Pancreas (tissue), 10 donors: ENCODE measurements at regions not wholly inside any gene's neighbourhood (a gene's known extent, or its start where the extent isn't known, plus 50 kb on each side); places are given as distances from the start of the nearest gene placed in this dataset.
A peak's percentile ranks its signal among the peaks of the same experiment; 100 is the strongest.

Experiments
- ATAC-seq, 4 donors: fragments of 200-7000 bp; cut with Tn5 transposase; one replicate each; pipeline versions ENCODE4 v1.8.0 to v1.9.1; 2020; ENCODE audit warnings: mild to moderate bottlenecking in 4 of 4, moderate library complexity in 4 of 4
- DNase-seq, 6 donors: peaks; one replicate each; pipeline ENCODE4 v3.0.0-alpha.2; 2020
- FAIRE-seq: peaks from 2 replicates; lab custom pipeline; 2012; peaks lifted over from hg19 to GRCh38; lab: Jason Lieb, UNC
- H3K27ac ChIP-seq, 4 donors: fragments of 200-600 bp; sonication (generic); 1 replicate in 3 of 4; 2 replicates in 1 of 4; pipeline versions ENCODE4 v1.5.0 to v1.8.0; 2020
- H3K27me3 ChIP-seq, 4 donors: fragments of 200-600 bp; one replicate each; pipeline ENCODE4 v1.8.0; 2021
- H3K36me3 ChIP-seq, 3 donors: fragments of 200-600 bp; sonication (generic) in 1 of 3; one replicate each; pipeline versions ENCODE4 v1.5.0 to v1.8.0; 2020 to 2021
- H3K4me1 ChIP-seq, 3 donors: fragments of 200-600 bp; one replicate each; pipeline ENCODE4 v1.8.0; 2021
- H3K4me3 ChIP-seq, 4 donors: fragments of 200-600 bp; sonication (generic) in 2 of 4; one replicate each; pipeline versions ENCODE4 v1.5.0 to v1.8.0; 2020 to 2021
- H3K9me3 ChIP-seq, 4 donors: fragments of 200-600 bp; one replicate each; pipeline ENCODE4 v1.8.0; 2021
- WGBS, 2 donors: extraction: QIAGEN DNeasy Blood & Tissue Kit; methylation state at CpG; one replicate each; pipeline ENCODE4 v1.1.7; 2013; 5-methylcytosine and 5-hydroxymethylcytosine counted together
- intact Hi-C, 3 donors: fragments of 100-400 bp; cut with DNase I; formaldehyde crosslinking; loops; one replicate each; pipeline versions ENCODE4 v1.11.1 to v1.14.2; 2022
- TF ChIP-seq, protein P1 (sequence below), 4 donors: fragments of 200-600 bp; sonication (generic) in 3 of 4; IDR thresholded peaks; one replicate each; pipeline versions ENCODE4 v1.5.0 to v1.8.0; 2021; ENCODE audit warnings: antibody characterized with exemption in 4 of 4
- donor health status: healthy with polysubstance abuse.
- donor health status: DM: no; HTN: no; CAD: no; lungs with moderate emphysema.
- donor health status: DM: no; HTN: no; CAD: no.
- donor health status: control.
- donor health status: control.
- donor health status: Bipolar disorder and iron deficiency.
- donor health status: DM: yes; HTN: yes; CAD: no.
- donor health status: DM: no; HTN: no; CAD: no.
- donor health status: DM: no; HTN: no; CAD: no.
- donor health status: DM: yes; HTN: yes; CAD: no.

DNA sequence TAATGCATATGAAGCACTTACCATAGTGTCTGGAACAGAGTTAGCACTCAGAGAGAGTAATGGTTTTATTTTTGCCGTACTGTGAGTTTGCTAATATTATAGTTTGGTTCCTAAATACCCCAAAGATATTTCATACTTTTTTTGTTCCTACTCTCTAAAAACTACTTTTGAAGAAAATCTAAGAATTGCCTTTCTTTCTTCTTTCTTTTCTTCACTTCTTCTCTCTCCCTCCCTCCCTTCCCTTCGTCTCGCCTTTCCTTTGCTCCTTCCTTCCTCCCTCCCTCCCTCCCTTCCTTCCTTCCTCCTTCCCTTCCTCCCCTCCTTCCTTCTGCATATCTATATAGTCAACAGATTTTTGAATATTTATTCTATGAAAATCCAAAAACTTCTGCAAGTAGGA lies 351.7 kb upstream of the RSPO3 start:
- Histone ChIP-seq H3K9me3 (no peaks in the 10 kb centered on the region), H3K4me3 (no peak overlapping the region), H3K27ac (no peak overlapping the region), H3K4me1 (no peaks in the 10 kb centered on the region), H3K27me3 (peaks cover 0 to 5% (median 0%) of the 10 kb centered on the region in 4 donors), H3K36me3 (no peaks in the 10 kb centered on the region)
- no peak for DNase-seq
- no peak for FAIRE-seq
- 57 to 78% methylated on average over 3 of the region's 3 CpGs for WGBS, 2 donors
- intact Hi-C loops = no loop called here
- TF ChIP-seq, protein P1, sequence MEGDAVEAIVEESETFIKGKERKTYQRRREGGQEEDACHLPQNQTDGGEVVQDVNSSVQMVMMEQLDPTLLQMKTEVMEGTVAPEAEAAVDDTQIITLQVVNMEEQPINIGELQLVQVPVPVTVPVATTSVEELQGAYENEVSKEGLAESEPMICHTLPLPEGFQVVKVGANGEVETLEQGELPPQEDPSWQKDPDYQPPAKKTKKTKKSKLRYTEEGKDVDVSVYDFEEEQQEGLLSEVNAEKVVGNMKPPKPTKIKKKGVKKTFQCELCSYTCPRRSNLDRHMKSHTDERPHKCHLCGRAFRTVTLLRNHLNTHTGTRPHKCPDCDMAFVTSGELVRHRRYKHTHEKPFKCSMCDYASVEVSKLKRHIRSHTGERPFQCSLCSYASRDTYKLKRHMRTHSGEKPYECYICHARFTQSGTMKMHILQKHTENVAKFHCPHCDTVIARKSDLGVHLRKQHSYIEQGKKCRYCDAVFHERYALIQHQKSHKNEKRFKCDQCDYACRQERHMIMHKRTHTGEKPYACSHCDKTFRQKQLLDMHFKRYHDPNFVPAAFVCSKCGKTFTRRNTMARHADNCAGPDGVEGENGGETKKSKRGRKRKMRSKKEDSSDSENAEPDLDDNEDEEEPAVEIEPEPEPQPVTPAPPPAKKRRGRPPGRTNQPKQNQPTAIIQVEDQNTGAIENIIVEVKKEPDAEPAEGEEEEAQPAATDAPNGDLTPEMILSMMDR (IDR thresholded peaks at IDR 0.05) = no peak
- ATAC-seq = no peak

DNA sequence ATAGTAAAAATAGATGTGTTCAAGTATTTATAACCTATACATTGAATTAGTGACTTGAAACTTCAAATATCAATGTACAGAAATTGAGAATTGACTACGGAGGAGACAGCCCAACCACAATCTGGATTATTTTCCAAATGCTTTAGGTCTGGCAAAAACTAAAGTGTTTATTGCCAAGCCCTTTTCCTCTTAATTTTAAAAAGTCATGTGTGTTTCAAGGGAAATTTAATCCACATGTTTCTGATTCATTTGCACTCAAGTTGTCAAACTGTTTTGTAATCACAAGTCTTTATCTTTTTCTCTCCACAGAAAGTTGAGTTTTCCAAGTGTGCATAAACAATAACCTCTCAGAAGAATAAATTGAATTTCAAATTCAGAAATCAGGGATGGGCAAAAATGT lies 350.8 kb upstream of the RSPO3 start:
- no peak overlapping the region for H3K27ac ChIP-seq
- no peak for ATAC-seq
- no peak for DNase-seq
- WGBS, 2 donors = 56 to 73% methylated on average over 1 of the region's 1 CpG
- TF ChIP-seq, protein P1 (IDR thresholded peaks at IDR 0.05) = no peak
- H3K4me3 ChIP-seq = no peak overlapping the region
- intact Hi-C loops = no loop called here
- H3K4me1 ChIP-seq = no peaks in the 10 kb centered on the region
- H3K27me3 ChIP-seq = no peaks in the 10 kb centered on the region
- H3K36me3 ChIP-seq = no peaks in the 10 kb centered on the region
- no peak for FAIRE-seq
- no peaks in the 10 kb centered on the region for H3K9me3 ChIP-seq

DNA sequence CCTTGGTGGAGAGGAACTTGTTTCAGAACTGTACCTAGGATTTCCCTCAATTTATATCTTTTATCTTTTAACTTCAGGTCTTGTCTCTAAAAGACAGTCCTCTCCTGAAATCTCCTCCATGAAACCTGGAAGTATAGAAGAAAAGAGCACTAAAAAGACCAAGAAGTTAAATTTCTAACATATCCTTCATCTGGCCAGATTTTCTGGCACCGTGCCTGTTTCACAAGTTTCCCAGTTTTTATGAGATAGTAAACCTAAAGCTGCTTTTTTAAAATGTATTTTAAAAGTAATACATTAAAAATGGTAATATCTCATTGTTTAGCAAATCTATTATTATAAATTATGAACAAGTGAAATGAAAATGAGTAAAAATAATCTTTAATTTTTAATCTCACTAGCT lies 348.3 kb upstream of the RSPO3 start:
- ATAC-seq (no peak), DNase-seq (no peak), FAIRE-seq (peak; percentile 43)
- TF ChIP-seq, protein P1 (IDR thresholded peaks at IDR 0.05) = no peak
- WGBS, 2 donors = 36 to 60% methylated on average over 1 of the region's 1 CpG
- H3K4me3 ChIP-seq = no peak overlapping the region
- no peaks in the 10 kb centered on the region for H3K9me3 ChIP-seq
- H3K36me3 ChIP-seq = no peaks in the 10 kb centered on the region
- no peak overlapping the region for H3K27ac ChIP-seq
- no peaks in the 10 kb centered on the region for H3K27me3 ChIP-seq
- H3K4me1 ChIP-seq = no peaks in the 10 kb centered on the region
- intact Hi-C loops = no loop called here

DNA sequence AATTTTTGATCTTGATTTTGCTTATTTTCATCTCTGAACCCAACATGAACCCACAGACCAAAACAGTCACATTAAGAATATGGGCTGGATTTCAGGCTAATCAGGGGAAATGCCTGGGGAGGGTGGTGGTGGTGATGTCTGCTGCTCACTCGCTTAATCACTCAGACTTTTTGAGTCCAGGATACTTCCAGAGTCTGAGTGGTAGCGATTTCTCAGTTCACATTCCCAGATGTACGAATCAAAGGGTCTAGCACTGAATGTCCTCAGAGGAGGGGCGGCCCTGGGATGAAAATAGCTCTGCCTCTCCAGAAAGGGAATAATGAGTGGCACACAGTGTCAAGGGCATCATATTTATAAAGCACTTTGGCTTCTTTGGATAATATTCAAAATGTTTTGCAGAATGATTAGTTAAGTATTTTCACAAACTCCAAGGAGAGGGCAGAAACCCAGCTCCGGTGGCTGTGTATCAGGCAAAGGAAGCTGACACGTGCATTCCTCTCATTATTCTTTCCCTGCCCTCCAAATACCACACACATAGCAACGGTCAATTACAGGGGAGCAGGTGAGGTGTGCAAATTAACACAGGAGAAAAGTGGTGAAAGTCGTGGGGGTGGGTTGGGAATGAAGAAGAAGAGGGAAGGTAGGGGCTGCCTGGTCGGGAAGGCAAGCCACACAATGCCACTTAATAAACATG lies 345.2 kb upstream of the RSPO3 start:
- Histone ChIP-seq H3K4me3 (no peak overlapping the region), H3K36me3 (no peaks in the 10 kb centered on the region), H3K27me3 (no peaks in the 10 kb centered on the region), H3K9me3 (no peaks in the 10 kb centered on the region), H3K4me1 (no peaks in the 10 kb centered on the region), H3K27ac (no peak overlapping the region)
- no peak for FAIRE-seq
- no peak for ATAC-seq
- intact Hi-C loops = no loop called here
- 11 to 13% methylated on average over 9 of the region's 9 CpGs for WGBS, 2 donors
- no peak for DNase-seq
- TF ChIP-seq, protein P1 (IDR thresholded peaks at IDR 0.05) = no peak

DNA sequence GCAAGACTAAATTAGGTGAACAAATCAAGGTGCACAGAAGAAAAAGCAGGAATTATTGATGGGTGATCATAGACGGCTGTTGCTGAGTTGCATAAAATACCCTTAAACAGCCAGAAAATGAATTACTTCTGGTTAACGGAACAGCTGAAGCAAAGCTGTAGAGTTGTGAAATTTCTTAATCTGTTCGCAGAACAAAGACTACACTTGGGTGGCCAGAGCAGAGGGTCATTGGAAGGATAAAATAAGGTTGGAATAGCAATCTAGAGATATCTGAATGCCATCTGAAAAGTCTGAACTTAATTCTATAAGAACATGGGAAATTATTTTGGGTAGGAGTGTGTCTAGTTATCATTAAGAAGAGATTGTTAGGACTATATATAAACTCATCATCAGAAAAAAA lies 339.1 kb upstream of the RSPO3 start:
- intact Hi-C loops = no loop called here
- H3K36me3 ChIP-seq = no peaks in the 10 kb centered on the region
- H3K4me3 ChIP-seq = no peak overlapping the region
- FAIRE-seq = no peak
- H3K27ac ChIP-seq = no peak overlapping the region
- TF ChIP-seq, protein P1 (IDR thresholded peaks at IDR 0.05) = no peak
- H3K9me3 ChIP-seq = no peaks in the 10 kb centered on the region
- DNase-seq = no peak
- no peak for ATAC-seq
- WGBS, 2 donors = 58 to 73% methylated on average over 3 of the region's 3 CpGs
- H3K4me1 ChIP-seq = no peaks in the 10 kb centered on the region
- H3K27me3 ChIP-seq = no peaks in the 10 kb centered on the region
